A549 (cell line): ENCODE measurements at regions not wholly inside any gene's neighbourhood (a gene's known extent, or its start where the extent isn't known, plus 50 kb on each side); places are given as distances from the start of the nearest gene placed in this dataset.

Experiments used
- ATAC-seq, 2 experiments: fragments of 200-7000 bp in 1 of 2; fragments of >200 bp in 1 of 2; cut with Nextera tagmentation in 1 of 2; cut with Tn5 transposase in 1 of 2; 3 replicates each; pipeline versions ENCODE4 v1.8.0 to v1.9.1; 2018 to 2020; ENCODE audit warnings: mild to moderate bottlenecking in 1 of 2, moderate library complexity in 1 of 2
- CTCF ChIA-PET: fragments of 300-600 bp; sonication (Branson Sonifier 250); formaldehyde crosslinking; extraction: SDS; loops from one replicate; lab custom pipeline; 2021; ENCODE audit warnings: antibody characterized with exemption, inconsistent platforms; lab: Yijun Ruan, JAX
- POLR2A ChIA-PET: fragments of 350-600 bp; formaldehyde crosslinking; extraction: SDS; loops from one replicate; lab custom pipeline; 2021; ENCODE audit warnings: antibody characterized with exemption, inconsistent platforms; lab: Yijun Ruan, JAX
- DNase-seq, 2 experiments: peaks; one replicate each; pipeline versions ENCODE4 v3.0.0 to v3.0.0-alpha.2; 2011 to 2016; ENCODE audit warnings: low read depth in 1 of 2, low spot score in 1 of 2
- FAIRE-seq: peaks from 2 replicates; lab custom pipeline; 2011; peaks lifted over from hg19 to GRCh38; lab: Jason Lieb, UNC
- H3K27ac ChIP-seq, 2 experiments: fragments of >200 bp; sonication (Bioruptor Twin); formaldehyde crosslinking; 3 replicates each; pipeline ENCODE4 v1.5.1; 2016 to 2017
- H3K4me1 ChIP-seq: fragments of >200 bp; sonication (Bioruptor Twin); formaldehyde crosslinking; 3 replicates; pipeline ENCODE4 v1.6.1; 2016
- H3K4me2 ChIP-seq: fragments of >200 bp; sonication (Bioruptor Twin); formaldehyde crosslinking; 3 replicates; pipeline ENCODE4 v1.6.1; 2016
- H3K4me3 ChIP-seq: fragments of >200 bp; sonication (Bioruptor Twin); formaldehyde crosslinking; 3 replicates; pipeline ENCODE4 v1.5.1; 2016
- H3K9me3 ChIP-seq: fragments of >200 bp; sonication (Bioruptor Twin); formaldehyde crosslinking; 3 replicates; pipeline ENCODE4 v1.6.1; 2016
- BHLHE40 ChIP-seq: IDR thresholded peaks from 2 replicates; pipeline ENCODE4 v1.6.1; 2012; ENCODE audit warnings: low read depth, low read length, inconsistent platforms
- CEBPB ChIP-seq, 2 experiments: fragments of >200 bp in 1 of 2; sonication (Bioruptor Twin) in 1 of 2; formaldehyde crosslinking in 1 of 2; IDR thresholded peaks; 2 replicates each; pipeline ENCODE4 v1.6.1; 2012 to 2016
- CHD4 ChIP-seq: fragments of 200-600 bp; sonication (generic); IDR thresholded peaks from 2 replicates; pipeline ENCODE4 v1.6.1; 2016; ENCODE audit warnings: antibody characterized with exemption, mild to moderate bottlenecking, borderline replicate concordance
- FOSB ChIP-seq: fragments of 250-450 bp; sonication (Bioruptor Pico); IDR thresholded peaks from 2 replicates; pipeline ENCODE4 v1.5.0; 2020; ENCODE audit warnings: mild to moderate bottlenecking, moderate library complexity
- FOSL2 ChIP-seq, 2 experiments: fragments of 450-650 bp in 1 of 2; fragments of >200 bp in 1 of 2; sonication (Bioruptor Twin) in 1 of 2; formaldehyde crosslinking; IDR thresholded peaks; 2 replicates each; pipeline versions ENCODE4 v1.5.0 to v1.6.1; 2016 to 2020; ENCODE audit warnings: mild to moderate bottlenecking in 1 of 2, moderate library complexity in 1 of 2
- FOXS1 ChIP-seq: fragments of 250-450 bp; sonication (Bioruptor Pico); IDR thresholded peaks from 2 replicates; pipeline ENCODE4 v1.5.0; 2020; ENCODE audit warnings: mild to moderate bottlenecking, moderate library complexity
- HEYL ChIP-seq: fragments of 250-450 bp; sonication (Bioruptor Pico); IDR thresholded peaks from 2 replicates; pipeline ENCODE4 v1.8.0; 2021; ENCODE audit warnings: mild to moderate bottlenecking, moderate library complexity
- HOXA7 ChIP-seq: fragments of 250-450 bp; sonication (Bioruptor Pico); IDR thresholded peaks from 2 replicates; pipeline ENCODE4 v1.5.0; 2020; ENCODE audit warnings: mild to moderate bottlenecking, moderate library complexity
- HOXB5 ChIP-seq: fragments of 250-450 bp; sonication (Bioruptor Pico); IDR thresholded peaks from 2 replicates; pipeline ENCODE4 v1.5.0; 2020; ENCODE audit warnings: mild to moderate bottlenecking, moderate library complexity
- JUN ChIP-seq, 2 experiments: fragments of >200 bp; sonication (Bioruptor Twin); formaldehyde crosslinking; IDR thresholded peaks; 2 replicates in 1 of 2; 3 replicates in 1 of 2; pipeline ENCODE4 v1.6.1; 2016 to 2017
- KDM1A ChIP-seq: fragments of 200-600 bp; sonication (generic); IDR thresholded peaks from 2 replicates; pipeline ENCODE4 v1.6.1; 2016; ENCODE audit warnings: low read depth, mild to moderate bottlenecking
- MAZ ChIP-seq: fragments of 150-350 bp; IDR thresholded peaks from 2 replicates; pipeline ENCODE4 v1.6.1; 2014; ENCODE audit warnings: antibody characterized with exemption, low read depth, low read length, borderline replicate concordance
- NR3C1 ChIP-seq: fragments of >200 bp; sonication (Bioruptor Twin); formaldehyde crosslinking; IDR thresholded peaks from 3 replicates; pipeline ENCODE4 v1.6.1; 2017
- PHF8 ChIP-seq: fragments of 200-600 bp; sonication (generic); IDR thresholded peaks from 2 replicates; pipeline ENCODE4 v1.6.1; 2016; ENCODE audit warnings: low read depth, mild to moderate bottlenecking, antibody characterized with exemption, moderate library complexity, borderline replicate concordance
- POLR2AphosphoS2 ChIP-seq: conservative IDR thresholded peaks from 2 replicates; pipeline ENCODE4 v1.6.1; 2012; ENCODE audit warnings: low read length, improper control_type of control experiment, inconsistent platforms
- RARB ChIP-seq: fragments of 250-450 bp; sonication (Bioruptor Pico); IDR thresholded peaks from 2 replicates; pipeline ENCODE4 v1.8.0; 2021; ENCODE audit warnings: mild to moderate bottlenecking, moderate library complexity
- RCOR1 ChIP-seq: fragments of 150-350 bp; IDR thresholded peaks from 2 replicates; pipeline ENCODE4 v1.6.1; 2014; ENCODE audit warnings: antibody characterized with exemption, low read length, low read depth
- SREBF2 ChIP-seq: fragments of 450-650 bp; IDR thresholded peaks from 2 replicates; pipeline ENCODE4 v1.6.1; 2014; ENCODE audit warnings: mild to moderate bottlenecking, moderate library complexity
- TFCP2L1 ChIP-seq: fragments of 250-450 bp; sonication (Bioruptor Pico); IDR thresholded peaks from 2 replicates; pipeline ENCODE4 v1.5.0; 2021; ENCODE audit warnings: mild to moderate bottlenecking
- TP53 ChIP-seq: fragments of 250-450 bp; sonication (Bioruptor Pico); IDR thresholded peaks from 2 replicates; pipeline ENCODE4 v1.5.0; 2021; ENCODE audit warnings: mild to moderate bottlenecking, moderate library complexity
- ZNF302 ChIP-seq: fragments of 250-450 bp; sonication (Bioruptor Pico); IDR thresholded peaks from 2 replicates; pipeline ENCODE4 v1.9.0; 2021; ENCODE audit warnings: inconsistent platforms, mild to moderate bottlenecking, moderate library complexity
- WGBS: methylation state at CpG from one replicate; pipeline ENCODE4 v1.1.6; 2017; ENCODE audit errors: missing lambda C conversion rate; 5-methylcytosine and 5-hydroxymethylcytosine counted together
- TF ChIP-seq, protein P1 (sequence below): fragments of >200 bp; sonication (Bioruptor Twin); formaldehyde crosslinking; IDR thresholded peaks from 3 replicates; pipeline ENCODE4 v1.5.1; 2016
- TF ChIP-seq, protein P2 (sequence below): IDR thresholded peaks from 2 replicates; pipeline ENCODE4 v1.6.1; 2012; ENCODE audit warnings: low read depth, borderline replicate concordance
- TF ChIP-seq, protein P3 (sequence below): fragments of 200-600 bp; sonication (generic); IDR thresholded peaks from 2 replicates; pipeline ENCODE4 v1.6.1; 2016; ENCODE audit warnings: antibody characterized with exemption, mild to moderate bottlenecking, moderate library complexity
- TF ChIP-seq, protein P4 (sequence below): fragments of >200 bp; sonication (Bioruptor Twin); formaldehyde crosslinking; IDR thresholded peaks from 3 replicates; pipeline ENCODE4 v1.6.1; 2016

DNA sequence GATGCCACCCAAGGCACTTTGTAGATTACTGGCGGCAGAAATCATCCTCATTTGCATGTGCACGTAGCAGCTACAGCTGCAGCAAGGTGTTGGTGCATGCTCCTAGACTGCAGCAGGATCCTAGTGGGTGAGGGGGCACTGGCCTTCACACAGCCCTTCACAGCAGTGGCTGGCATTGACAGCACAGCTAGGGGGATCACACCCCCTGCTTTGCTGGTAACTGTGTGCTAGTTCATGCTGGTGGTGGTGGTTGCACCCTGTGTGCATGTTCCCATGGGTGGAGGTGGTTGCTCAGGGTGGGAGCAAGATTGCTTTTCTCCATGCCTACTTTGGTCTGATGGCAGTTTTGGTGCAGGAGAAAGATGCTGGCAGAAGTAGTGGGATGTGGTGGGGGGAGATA lies 1695.1 kb upstream of the CDH6 start:
- peaks cover 10% of the 10 kb centered on the region; the same call in 1 of the 3 replicates for H3K9me3 ChIP-seq
- FAIRE-seq = no peak
- TF ChIP-seq CHD4 (no peak), JUN (IDR thresholded peaks at IDR 0.05) (no peak), CEBPB (IDR thresholded peaks at IDR 0.05) (no peak), RARB (no peak), TFCP2L1 (no peak), POLR2AphosphoS2 (no peak), SREBF2 (no peak), PHF8 (no peak), FOXS1 (CRISPR knock-in tag) (no peak), HEYL (CRISPR knock-in tag) (no peak), FOSL2 (IDR thresholded peaks at IDR 0.05) (no peak), FOSL2 (CRISPR knock-in tag; IDR thresholded peaks at IDR 0.05) (no peak), FOSB (no peak)
- TF ChIP-seq, protein P1, sequence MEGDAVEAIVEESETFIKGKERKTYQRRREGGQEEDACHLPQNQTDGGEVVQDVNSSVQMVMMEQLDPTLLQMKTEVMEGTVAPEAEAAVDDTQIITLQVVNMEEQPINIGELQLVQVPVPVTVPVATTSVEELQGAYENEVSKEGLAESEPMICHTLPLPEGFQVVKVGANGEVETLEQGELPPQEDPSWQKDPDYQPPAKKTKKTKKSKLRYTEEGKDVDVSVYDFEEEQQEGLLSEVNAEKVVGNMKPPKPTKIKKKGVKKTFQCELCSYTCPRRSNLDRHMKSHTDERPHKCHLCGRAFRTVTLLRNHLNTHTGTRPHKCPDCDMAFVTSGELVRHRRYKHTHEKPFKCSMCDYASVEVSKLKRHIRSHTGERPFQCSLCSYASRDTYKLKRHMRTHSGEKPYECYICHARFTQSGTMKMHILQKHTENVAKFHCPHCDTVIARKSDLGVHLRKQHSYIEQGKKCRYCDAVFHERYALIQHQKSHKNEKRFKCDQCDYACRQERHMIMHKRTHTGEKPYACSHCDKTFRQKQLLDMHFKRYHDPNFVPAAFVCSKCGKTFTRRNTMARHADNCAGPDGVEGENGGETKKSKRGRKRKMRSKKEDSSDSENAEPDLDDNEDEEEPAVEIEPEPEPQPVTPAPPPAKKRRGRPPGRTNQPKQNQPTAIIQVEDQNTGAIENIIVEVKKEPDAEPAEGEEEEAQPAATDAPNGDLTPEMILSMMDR = no peak
- TF ChIP-seq, protein P2, sequence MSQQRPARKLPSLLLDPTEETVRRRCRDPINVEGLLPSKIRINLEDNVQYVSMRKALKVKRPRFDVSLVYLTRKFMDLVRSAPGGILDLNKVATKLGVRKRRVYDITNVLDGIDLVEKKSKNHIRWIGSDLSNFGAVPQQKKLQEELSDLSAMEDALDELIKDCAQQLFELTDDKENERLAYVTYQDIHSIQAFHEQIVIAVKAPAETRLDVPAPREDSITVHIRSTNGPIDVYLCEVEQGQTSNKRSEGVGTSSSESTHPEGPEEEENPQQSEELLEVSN = no peak
- TF ChIP-seq, all 56 proteins: peak for 0
- ChIA-PET POLR2A (no interaction called here), CTCF (no interaction called here)
- H3K4me1 ChIP-seq = no peaks in the 10 kb centered on the region
- H3K4me2 ChIP-seq = no peak overlapping the region
- H3K27ac ChIP-seq = no peak overlapping the region
- DNase-seq = no peak
- ATAC-seq = no peak
- H3K4me3 ChIP-seq = no peak overlapping the region
- WGBS = 20% methylated on average over 2 of the region's 2 CpGs

DNA sequence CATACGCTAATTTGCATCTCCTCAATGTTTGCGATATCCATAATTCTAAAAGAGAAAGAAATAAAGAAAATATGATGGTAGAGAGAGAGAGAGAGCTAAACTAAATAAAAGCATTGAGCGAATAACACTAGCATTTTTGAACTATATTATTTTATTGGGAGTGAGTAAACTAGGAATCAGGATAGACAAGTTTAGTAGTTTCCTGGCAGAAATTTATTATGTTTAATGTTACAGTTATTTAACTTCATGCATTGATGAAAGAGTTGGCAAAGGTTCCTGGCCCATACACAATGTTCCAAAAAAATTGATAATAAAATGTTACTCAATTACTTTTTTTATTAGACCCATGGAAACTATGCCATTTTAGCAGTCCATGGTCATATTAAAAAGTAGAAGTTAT lies 1708.2 kb upstream of the CDH6 start:
- ATAC-seq = no peak
- no peak for FAIRE-seq
- H3K4me2 ChIP-seq = no peak overlapping the region
- H3K4me3 ChIP-seq = no peak overlapping the region
- ChIA-PET CTCF (no interaction called here), POLR2A (no interaction called here)
- 58% methylated on average over 3 of the region's 3 CpGs for WGBS
- no peaks in the 10 kb centered on the region for H3K4me1 ChIP-seq
- H3K9me3 ChIP-seq = no peaks in the 10 kb centered on the region
- TF ChIP-seq RCOR1 = no peak
- no peak for TF ChIP-seq SREBF2
- TF ChIP-seq NR3C1 = no peak
- no peak for TF ChIP-seq ZNF302
- no peak overlapping the region for H3K27ac ChIP-seq
- DNase-seq = no peak

DNA sequence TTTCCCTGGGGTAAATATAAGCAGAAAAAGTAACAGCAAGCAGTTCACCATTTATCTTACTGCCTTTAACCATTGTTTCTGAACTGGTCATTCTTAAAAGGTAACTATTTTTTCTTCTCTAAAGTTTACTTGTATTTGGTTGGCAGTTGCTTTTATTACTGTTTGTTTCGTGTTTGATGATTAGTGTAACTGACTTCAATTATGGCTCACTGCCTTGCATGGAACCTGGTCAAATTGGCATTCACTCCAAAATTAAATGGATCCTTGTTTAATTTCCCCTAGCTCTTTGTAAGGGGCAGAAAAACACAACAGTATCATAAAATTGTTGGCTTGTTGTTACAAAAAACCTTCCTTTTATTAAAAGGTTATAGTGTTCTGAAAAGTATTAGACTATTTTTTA lies 1723.9 kb upstream of the CDH6 start:
- TF ChIP-seq, protein P3, sequence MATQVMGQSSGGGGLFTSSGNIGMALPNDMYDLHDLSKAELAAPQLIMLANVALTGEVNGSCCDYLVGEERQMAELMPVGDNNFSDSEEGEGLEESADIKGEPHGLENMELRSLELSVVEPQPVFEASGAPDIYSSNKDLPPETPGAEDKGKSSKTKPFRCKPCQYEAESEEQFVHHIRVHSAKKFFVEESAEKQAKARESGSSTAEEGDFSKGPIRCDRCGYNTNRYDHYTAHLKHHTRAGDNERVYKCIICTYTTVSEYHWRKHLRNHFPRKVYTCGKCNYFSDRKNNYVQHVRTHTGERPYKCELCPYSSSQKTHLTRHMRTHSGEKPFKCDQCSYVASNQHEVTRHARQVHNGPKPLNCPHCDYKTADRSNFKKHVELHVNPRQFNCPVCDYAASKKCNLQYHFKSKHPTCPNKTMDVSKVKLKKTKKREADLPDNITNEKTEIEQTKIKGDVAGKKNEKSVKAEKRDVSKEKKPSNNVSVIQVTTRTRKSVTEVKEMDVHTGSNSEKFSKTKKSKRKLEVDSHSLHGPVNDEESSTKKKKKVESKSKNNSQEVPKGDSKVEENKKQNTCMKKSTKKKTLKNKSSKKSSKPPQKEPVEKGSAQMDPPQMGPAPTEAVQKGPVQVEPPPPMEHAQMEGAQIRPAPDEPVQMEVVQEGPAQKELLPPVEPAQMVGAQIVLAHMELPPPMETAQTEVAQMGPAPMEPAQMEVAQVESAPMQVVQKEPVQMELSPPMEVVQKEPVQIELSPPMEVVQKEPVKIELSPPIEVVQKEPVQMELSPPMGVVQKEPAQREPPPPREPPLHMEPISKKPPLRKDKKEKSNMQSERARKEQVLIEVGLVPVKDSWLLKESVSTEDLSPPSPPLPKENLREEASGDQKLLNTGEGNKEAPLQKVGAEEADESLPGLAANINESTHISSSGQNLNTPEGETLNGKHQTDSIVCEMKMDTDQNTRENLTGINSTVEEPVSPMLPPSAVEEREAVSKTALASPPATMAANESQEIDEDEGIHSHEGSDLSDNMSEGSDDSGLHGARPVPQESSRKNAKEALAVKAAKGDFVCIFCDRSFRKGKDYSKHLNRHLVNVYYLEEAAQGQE = no peak
- no peak for TF ChIP-seq HOXB5 (CRISPR knock-in tag)
- TF ChIP-seq, protein P4, sequence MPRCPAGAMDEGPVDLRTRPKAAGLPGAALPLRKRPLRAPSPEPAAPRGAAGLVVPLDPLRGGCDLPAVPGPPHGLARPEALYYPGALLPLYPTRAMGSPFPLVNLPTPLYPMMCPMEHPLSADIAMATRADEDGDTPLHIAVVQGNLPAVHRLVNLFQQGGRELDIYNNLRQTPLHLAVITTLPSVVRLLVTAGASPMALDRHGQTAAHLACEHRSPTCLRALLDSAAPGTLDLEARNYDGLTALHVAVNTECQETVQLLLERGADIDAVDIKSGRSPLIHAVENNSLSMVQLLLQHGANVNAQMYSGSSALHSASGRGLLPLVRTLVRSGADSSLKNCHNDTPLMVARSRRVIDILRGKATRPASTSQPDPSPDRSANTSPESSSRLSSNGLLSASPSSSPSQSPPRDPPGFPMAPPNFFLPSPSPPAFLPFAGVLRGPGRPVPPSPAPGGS = no peak
- TF ChIP-seq KDM1A = no peak
- no peak for TF ChIP-seq HOXA7
- no peak for TF ChIP-seq TP53 (CRISPR knock-in tag)
- TF ChIP-seq BHLHE40 = no peak
- no peak for TF ChIP-seq FOSB
- no peak for TF ChIP-seq MAZ
- TF ChIP-seq, all 56 proteins: peak for 0
- CTCF ChIA-PET = no interaction called here
- POLR2A ChIA-PET = no interaction called here
- WGBS = 16% methylated on average over 1 of the region's 1 CpG
- Histone ChIP-seq H3K4me3 (no peak overlapping the region), H3K4me2 (no peak overlapping the region), H3K27ac (no peak overlapping the region), H3K4me1 (no peaks in the 10 kb centered on the region), H3K9me3 (no peaks in the 10 kb centered on the region)
- ATAC-seq (no peak), FAIRE-seq (no peak), DNase-seq (no peak)
